ENCODE measurements at regions not wholly inside any gene's neighbourhood (a gene's known extent, or its start where the extent isn't known, plus 50 kb on each side); places are given as distances from the start of the nearest gene placed in this dataset.

- no peak for TF ChIP-seq EZH2 (IDR thresholded peaks at IDR 0.05; ENCODE audit: insufficient read depth, low read length)
- TF ChIP-seq, protein P1, sequence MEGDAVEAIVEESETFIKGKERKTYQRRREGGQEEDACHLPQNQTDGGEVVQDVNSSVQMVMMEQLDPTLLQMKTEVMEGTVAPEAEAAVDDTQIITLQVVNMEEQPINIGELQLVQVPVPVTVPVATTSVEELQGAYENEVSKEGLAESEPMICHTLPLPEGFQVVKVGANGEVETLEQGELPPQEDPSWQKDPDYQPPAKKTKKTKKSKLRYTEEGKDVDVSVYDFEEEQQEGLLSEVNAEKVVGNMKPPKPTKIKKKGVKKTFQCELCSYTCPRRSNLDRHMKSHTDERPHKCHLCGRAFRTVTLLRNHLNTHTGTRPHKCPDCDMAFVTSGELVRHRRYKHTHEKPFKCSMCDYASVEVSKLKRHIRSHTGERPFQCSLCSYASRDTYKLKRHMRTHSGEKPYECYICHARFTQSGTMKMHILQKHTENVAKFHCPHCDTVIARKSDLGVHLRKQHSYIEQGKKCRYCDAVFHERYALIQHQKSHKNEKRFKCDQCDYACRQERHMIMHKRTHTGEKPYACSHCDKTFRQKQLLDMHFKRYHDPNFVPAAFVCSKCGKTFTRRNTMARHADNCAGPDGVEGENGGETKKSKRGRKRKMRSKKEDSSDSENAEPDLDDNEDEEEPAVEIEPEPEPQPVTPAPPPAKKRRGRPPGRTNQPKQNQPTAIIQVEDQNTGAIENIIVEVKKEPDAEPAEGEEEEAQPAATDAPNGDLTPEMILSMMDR (IDR thresholded peaks at IDR 0.05; ENCODE audit: insufficient read depth, low read depth, low read length), result no peak
Observed at GRCh38 chr3:145906755-145907154, 254.2 kb downstream of the PLOD2 start.

All from astrocyte (in vitro differentiated cells and primary cell).